AG09319 (cell line): ENCODE measurements at regions not wholly inside any gene's neighbourhood (a gene's known extent, or its start where the extent isn't known, plus 50 kb on each side); places are given as distances from the start of the nearest gene placed in this dataset.

Experiments used
- DNase-seq: peaks from one replicate; pipeline ENCODE4 v3.0.0-alpha.2; 2010; ENCODE audit warnings: low read depth; ENCODE audit errors: extremely low read depth
- TF ChIP-seq, protein P1 (sequence below): IDR thresholded peaks from 2 replicates; pipeline ENCODE4 v1.5.1; 2011; ENCODE audit warnings: low read depth, mild to moderate bottlenecking, inconsistent platforms, low read length, moderate library complexity

DNA sequence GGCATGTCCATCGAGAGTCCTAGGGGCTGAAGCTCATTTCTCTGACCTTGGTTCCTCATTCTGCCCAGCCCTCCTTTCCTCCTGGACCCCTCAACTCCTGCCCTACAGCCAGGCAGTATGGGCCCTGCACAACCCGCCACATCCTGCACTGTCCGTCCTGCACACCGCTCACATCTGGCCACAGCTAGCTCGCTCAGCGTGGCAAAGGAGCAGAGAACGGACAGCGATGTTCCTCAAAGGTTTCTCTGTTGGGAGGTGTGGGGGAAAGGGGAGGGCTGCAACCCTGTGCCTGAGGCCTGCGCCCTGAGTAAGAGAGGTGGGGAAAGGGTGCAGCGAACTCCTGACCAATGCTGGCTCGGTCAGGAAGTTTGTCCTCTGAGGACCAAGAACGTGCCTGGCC is 90.1 kb downstream of the PXDC1 start:
- DNase-seq: no peak

DNA sequence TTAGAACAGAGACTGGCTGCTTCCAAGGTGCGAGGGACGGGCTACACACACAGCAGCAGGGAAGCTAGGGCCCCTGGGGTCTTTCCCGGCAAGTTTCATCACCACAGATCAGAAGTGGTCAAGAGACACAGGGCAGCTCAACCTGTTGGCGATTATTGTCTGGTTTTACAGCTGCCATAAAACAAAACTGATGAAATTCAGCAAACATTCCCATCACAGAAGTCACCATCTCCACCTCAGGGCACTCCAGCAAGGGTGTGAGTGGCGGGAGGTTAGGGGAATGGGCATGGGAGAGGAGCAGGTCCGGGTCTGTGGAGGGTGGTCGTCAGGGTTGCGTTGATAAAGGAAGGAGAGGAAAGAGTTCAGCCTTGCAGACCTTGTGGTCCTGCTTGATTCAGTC is 91.0 kb downstream of the PXDC1 start:
- no peak for DNase-seq
- TF ChIP-seq, protein P1, sequence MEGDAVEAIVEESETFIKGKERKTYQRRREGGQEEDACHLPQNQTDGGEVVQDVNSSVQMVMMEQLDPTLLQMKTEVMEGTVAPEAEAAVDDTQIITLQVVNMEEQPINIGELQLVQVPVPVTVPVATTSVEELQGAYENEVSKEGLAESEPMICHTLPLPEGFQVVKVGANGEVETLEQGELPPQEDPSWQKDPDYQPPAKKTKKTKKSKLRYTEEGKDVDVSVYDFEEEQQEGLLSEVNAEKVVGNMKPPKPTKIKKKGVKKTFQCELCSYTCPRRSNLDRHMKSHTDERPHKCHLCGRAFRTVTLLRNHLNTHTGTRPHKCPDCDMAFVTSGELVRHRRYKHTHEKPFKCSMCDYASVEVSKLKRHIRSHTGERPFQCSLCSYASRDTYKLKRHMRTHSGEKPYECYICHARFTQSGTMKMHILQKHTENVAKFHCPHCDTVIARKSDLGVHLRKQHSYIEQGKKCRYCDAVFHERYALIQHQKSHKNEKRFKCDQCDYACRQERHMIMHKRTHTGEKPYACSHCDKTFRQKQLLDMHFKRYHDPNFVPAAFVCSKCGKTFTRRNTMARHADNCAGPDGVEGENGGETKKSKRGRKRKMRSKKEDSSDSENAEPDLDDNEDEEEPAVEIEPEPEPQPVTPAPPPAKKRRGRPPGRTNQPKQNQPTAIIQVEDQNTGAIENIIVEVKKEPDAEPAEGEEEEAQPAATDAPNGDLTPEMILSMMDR: no peak

More for the DNA sequence above, 90.1 kb downstream of the PXDC1 start:
- TF ChIP-seq, protein P1: no peak

DNA sequence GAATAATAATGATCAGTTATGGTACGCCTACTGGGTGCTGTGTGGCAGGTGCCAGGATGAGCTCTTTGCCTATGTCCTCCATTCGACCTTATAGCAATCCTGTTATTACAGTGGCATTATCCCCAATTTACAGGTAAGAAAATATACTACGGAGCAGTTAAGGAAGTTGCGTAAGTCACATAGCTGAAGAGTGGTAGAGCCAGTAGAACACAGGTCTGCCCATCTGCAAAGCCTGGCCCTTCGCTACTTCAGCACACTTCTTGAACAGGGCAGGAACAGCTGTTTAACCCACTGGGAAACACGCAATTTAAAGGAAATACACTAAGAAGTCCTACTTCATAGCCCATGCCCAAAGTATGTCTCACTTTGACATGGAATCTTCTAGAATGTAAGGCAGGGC is 91.8 kb downstream of the PXDC1 start:
- TF ChIP-seq, protein P1: no peak
- no peak for DNase-seq

DNA sequence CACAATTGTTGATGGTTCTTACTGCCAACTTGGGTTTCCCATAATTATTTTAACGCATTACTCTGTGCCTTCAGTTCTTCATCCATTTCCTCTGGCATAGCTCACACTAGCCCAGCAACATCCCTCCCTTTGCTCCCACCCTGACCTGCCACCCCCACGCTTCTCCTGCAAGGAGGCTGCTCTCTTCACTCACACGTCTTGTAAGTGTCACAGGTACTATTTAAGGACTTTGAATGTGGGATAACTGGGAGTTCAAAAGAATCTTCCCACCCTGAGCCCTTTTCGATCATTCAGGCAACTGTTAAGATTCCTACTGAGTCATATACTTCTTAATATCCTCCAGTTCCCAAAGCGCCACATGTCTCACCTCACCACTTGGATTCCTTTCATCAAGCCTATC is 95.4 kb downstream of the PXDC1 start:
- TF ChIP-seq, protein P1: no peak
- no peak for DNase-seq

DNA sequence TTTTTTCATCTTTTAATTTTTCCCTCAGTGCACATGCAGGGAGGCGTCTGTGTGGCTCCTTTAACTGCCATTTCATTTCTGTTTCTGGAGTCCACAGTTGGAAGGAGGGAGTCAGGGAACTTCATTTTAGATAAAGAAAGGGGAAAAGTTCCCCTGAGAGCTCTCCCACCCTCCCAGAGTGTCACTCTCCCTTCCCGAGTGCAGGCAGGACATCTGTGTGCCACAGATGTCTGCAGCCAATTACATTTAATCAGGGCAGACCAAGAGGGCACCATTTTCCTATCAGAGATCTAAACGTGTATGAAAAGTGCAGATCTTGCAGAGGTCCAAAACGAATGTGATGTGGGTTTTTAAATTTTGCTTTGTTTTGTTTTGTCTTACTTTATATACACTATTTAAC is 96.6 kb downstream of the PXDC1 start:
- DNase-seq: no peak
- TF ChIP-seq, protein P1: no peak

DNA sequence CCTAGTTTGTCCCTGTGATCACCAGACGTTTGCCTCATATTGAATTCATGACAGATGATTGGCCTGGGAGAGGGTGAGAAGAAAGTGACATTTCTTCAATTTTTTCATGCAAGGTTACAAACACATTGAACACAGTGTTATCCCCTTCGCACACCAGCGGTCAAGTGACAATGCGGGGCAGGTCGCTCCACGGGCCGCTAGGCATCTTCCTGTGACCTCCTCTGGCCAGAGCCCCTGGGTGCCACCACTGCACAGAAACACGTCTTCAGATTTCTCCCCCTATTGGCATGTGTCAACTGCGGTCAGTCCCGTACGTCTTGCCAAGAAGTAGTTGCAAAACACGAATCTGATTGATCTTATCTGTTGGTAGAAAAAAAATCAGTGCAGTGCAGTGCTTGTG is 97.1 kb downstream of the PXDC1 start:
- TF ChIP-seq, protein P1: no peak
- no peak for DNase-seq

DNA sequence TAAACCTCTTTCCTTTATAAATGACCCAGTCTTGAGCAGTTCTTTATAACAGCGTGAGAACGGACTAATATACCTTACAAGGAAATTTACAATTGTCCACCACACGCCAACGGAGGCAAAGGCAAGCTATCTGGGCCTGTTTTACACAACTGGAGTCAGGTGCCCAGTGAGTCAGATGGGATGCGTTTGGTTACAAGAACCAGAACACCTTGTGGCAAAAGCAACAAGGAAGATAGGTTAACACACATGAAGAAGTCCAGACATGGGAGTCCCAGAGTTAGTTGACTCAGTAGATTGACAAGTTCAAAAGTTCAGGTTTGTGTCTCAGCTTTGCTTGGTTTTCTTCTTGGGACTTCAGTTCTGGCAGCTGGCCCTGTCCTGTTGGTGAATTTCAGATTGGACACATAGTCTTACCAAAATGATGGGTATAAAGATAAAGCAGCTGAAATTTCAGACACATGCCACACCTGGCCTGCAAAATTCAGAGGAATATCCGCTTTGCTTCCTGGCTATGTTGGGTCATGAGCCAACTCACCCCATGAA is 97.9 kb downstream of the PXDC1 start:
- TF ChIP-seq, protein P1: no peak
- no peak for DNase-seq
